ENCODE measurements at regions not wholly inside any gene's neighbourhood (a gene's known extent, or its start where the extent isn't known, plus 50 kb on each side); places are given as distances from the start of the nearest gene placed in this dataset.

DNA sequence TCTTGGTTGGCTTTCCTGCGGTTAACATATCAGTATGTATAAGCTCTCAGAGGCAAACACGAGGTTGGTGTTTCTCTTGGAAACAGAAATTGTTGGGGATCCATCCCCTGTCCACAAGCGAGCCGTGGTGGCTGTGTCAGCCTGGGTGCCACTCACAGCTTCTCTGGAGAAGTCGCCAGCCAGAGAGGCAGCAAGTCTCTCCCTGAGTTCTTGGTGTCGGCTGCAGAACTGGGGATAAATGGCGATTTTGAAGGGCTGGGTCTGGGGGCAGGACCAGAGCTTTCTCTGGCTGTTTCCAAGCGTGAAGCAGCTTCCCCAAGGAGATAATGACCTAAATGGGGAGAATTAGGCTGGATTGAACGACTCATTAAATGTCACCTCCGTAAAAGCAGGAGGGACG, 335.3 kb downstream of the GLRX3 start:
- H3K4me3 ChIP-seq = no peak overlapping the region
- ATAC-seq (no peak), DNase-seq (no peak)
- no peak for TF ChIP-seq POLR2A (IDR thresholded peaks at IDR 0.05)
- H3K27me3 ChIP-seq = peaks cover 0 to 7% (median 0%) of the 10 kb centered on the region in 9 donors
- H3K4me1 ChIP-seq = no peaks in the 10 kb centered on the region
- H3K27ac ChIP-seq = no peak overlapping the region
- H3K36me3 ChIP-seq = no peaks in the 10 kb centered on the region
- WGBS, 4 donors = 66 to 72% (median 70%) methylated on average over 11 of the region's 11 CpGs
- peaks cover 0 to 23% (median 5%) of the 10 kb centered on the region in 12 donors for H3K9me3 ChIP-seq
- intact Hi-C loops (cut with DNase I) = no loop called here

DNA sequence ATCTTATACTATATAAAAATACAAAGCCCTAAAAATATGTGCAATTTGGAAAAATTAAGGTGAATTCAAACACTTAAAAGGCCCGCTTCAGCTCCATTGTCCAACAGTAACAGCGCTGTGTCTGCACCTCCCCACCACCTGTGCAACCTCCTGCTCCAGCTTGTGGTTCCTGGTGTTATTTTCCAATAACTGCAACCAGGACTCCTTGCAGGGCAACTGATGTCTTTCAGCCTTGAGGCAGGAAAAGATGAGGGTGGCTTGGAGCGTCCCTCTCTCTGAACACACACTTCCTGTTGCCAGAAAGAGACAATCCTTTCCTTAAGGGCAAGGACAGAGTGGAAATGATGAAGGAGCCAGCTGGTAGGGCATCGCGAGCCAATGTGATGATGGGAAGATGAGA, 336.0 kb downstream of the GLRX3 start:
- 66 to 80% (median 73%) methylated on average over 5 of the region's 5 CpGs for WGBS, 4 donors
- ATAC-seq (no peak), DNase-seq (no peak)
- Histone ChIP-seq H3K4me3 (no peak overlapping the region), H3K27ac (no peak overlapping the region), H3K27me3 (peaks cover 0 to 14% (median 0%) of the 10 kb centered on the region in 9 donors), H3K4me1 (no peaks in the 10 kb centered on the region), H3K9me3 (peaks cover 0 to 18% (median 2%) of the 10 kb centered on the region in 12 donors), H3K36me3 (no peaks in the 10 kb centered on the region)
- TF ChIP-seq, protein P1, sequence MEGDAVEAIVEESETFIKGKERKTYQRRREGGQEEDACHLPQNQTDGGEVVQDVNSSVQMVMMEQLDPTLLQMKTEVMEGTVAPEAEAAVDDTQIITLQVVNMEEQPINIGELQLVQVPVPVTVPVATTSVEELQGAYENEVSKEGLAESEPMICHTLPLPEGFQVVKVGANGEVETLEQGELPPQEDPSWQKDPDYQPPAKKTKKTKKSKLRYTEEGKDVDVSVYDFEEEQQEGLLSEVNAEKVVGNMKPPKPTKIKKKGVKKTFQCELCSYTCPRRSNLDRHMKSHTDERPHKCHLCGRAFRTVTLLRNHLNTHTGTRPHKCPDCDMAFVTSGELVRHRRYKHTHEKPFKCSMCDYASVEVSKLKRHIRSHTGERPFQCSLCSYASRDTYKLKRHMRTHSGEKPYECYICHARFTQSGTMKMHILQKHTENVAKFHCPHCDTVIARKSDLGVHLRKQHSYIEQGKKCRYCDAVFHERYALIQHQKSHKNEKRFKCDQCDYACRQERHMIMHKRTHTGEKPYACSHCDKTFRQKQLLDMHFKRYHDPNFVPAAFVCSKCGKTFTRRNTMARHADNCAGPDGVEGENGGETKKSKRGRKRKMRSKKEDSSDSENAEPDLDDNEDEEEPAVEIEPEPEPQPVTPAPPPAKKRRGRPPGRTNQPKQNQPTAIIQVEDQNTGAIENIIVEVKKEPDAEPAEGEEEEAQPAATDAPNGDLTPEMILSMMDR (IDR thresholded peaks at IDR 0.05) = no peak
- TF ChIP-seq POLR2A (IDR thresholded peaks at IDR 0.05) = no peak
- intact Hi-C loops (cut with DNase I) = no loop called here

GRCh38 chr10:130474591-130474990, 338.4 kb downstream of the GLRX3 start:
- DNase-seq (no peak), ATAC-seq (no peak)
- 69 to 82% (median 75%) methylated on average over 9 of the region's 9 CpGs for WGBS, 4 donors
- peaks cover 0 to 26% (median 0%) of the 10 kb centered on the region in 9 donors for H3K27me3 ChIP-seq
- H3K4me1 ChIP-seq = no peaks in the 10 kb centered on the region
- no peaks in the 10 kb centered on the region for H3K9me3 ChIP-seq
- intact Hi-C loops (cut with DNase I) = no loop called here
- no peak overlapping the region for H3K27ac ChIP-seq
- no peak for TF ChIP-seq POLR2A (IDR thresholded peaks at IDR 0.05)
- H3K4me3 ChIP-seq = no peak overlapping the region
- H3K36me3 ChIP-seq = no peaks in the 10 kb centered on the region

DNA sequence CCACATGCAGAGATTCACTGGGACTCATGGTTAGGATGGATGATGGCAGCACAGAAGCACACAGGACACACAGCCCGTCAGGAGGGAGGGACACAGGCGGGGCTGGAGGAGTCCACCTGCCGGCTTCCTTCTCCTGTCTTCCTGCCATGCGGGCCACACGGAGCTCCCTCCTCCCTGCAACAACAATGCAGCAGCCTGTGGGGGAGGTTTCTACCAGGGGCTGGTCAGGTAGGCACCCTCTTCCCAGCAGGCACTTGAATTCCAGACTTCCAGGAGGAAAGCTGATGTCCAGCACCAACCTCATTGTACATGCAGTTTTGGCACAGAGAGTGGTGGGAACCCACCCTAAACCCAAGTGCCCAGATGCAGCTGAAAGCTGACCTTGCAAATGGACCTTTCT, 341.2 kb downstream of the GLRX3 start:
- Histone ChIP-seq H3K27ac (no peak overlapping the region), H3K27me3 (peaks cover 0 to 26% (median 0%) of the 10 kb centered on the region in 9 donors), H3K4me1 (no peaks in the 10 kb centered on the region), H3K9me3 (no peaks in the 10 kb centered on the region), H3K4me3 (no peak overlapping the region), H3K36me3 (no peaks in the 10 kb centered on the region)
- DNase-seq = no peak
- ATAC-seq = no peak
- TF ChIP-seq, protein P1 (IDR thresholded peaks at IDR 0.05) = no peak
- no peak for TF ChIP-seq POLR2A (IDR thresholded peaks at IDR 0.05)
- WGBS, 4 donors = 49 to 59% (median 52%) methylated on average over 5 of the region's 5 CpGs
- intact Hi-C loops (cut with DNase I) = no loop called here

- H3K27me3 ChIP-seq = peaks cover 0 to 39% (median 0%) of the 10 kb centered on the region in 9 donors
- no peaks in the 10 kb centered on the region for H3K4me1 ChIP-seq
- no peak overlapping the region for H3K4me3 ChIP-seq
- WGBS, 4 donors = 72 to 75% (median 73%) methylated on average over 5 to 7 of the region's 7 CpGs
- ATAC-seq = no peak
- no peak for DNase-seq
- intact Hi-C loops (cut with DNase I) = no loop called here
- H3K27ac ChIP-seq = no peak overlapping the region
- H3K9me3 ChIP-seq = no peaks in the 10 kb centered on the region
- TF ChIP-seq, protein P1 (IDR thresholded peaks at IDR 0.05) = no peak
- TF ChIP-seq POLR2A (IDR thresholded peaks at IDR 0.05) = no peak
- no peaks in the 10 kb centered on the region for H3K36me3 ChIP-seq
These were observed 343.0 kb downstream of the GLRX3 start for GRCh38 chr10:130479146-130479545.
